ENCODE measurements at regions not wholly inside any gene's neighbourhood (a gene's known extent, or its start where the extent isn't known, plus 50 kb on each side); places are given as distances from the start of the nearest gene placed in this dataset.

- TF ChIP-seq POLR2AphosphoS5 (IDR thresholded peaks at IDR 0.05; ENCODE audit: low read depth, low read length), result no peak
- TF ChIP-seq CTCF (IDR thresholded peaks at IDR 0.05), result no peak
- no peak for TF ChIP-seq ZBTB33 (IDR thresholded peaks at IDR 0.05; ENCODE audit: borderline replicate concordance, low read depth)
- no peak for TF ChIP-seq GABPA (IDR thresholded peaks at IDR 0.05; ENCODE audit: low read depth)
These were observed 85.3 kb upstream of the BTBD3 start for GRCh38 chr20:11832397-11832796.
